Retinal pigment epithelial cell (primary cell): ENCODE measurements at regions not wholly inside any gene's neighbourhood (a gene's known extent, or its start where the extent isn't known, plus 50 kb on each side); places are given as distances from the start of the nearest gene placed in this dataset.

Source experiments
- DNase-seq: peaks from one replicate; pipeline ENCODE4 v3.0.0-alpha.2; 2010; ENCODE audit warnings: low read depth
- H3K4me3 ChIP-seq: 2 replicates; pipeline ENCODE4 v1.5.1; 2011; ENCODE audit warnings: mild to moderate bottlenecking, low read length, control low read depth, moderate library complexity
- CTCF ChIP-seq: conservative IDR thresholded peaks from 2 replicates; pipeline ENCODE4 v1.5.1; 2011; ENCODE audit warnings: low read depth, low read length, control low read depth, inconsistent platforms

GRCh38 chr18:41465386-41465785 lies 489.6 kb upstream of the PIK3C3 start:
- DNase-seq: no peak

GRCh38 chr18:41464278-41464677 lies 490.8 kb upstream of the PIK3C3 start:
- TF ChIP-seq CTCF: no peak
- DNase-seq: no peak
- H3K4me3 ChIP-seq: no peak overlapping the region

More at GRCh38 chr18:41465386-41465785, 489.6 kb upstream of the PIK3C3 start:
- no peak overlapping the region for H3K4me3 ChIP-seq
- no peak for TF ChIP-seq CTCF

DNA sequence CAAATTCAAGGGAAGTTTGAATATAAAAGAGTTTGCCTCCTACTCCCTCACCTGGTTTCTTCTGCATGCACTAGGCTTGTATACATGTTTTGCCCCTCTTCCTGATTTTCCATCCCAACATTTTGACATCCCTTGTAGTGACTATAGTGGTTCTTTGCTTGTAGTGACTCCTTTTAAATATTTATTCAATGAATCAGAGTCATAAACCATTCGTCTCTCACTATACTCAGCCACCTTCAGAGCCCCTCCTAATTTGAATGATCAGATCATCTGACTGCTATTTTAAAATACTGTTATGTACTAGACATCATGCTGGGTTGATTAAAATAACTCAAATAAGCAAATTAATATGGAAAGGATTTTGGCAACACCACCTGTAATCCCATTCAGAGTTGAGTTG lies 492.1 kb upstream of the PIK3C3 start:
- no peak overlapping the region for H3K4me3 ChIP-seq
- no peak for TF ChIP-seq CTCF
- no peak for DNase-seq

- DNase-seq: no peak
Observed at GRCh38 chr18:41461114-41461513, 493.9 kb upstream of the PIK3C3 start.

DNA sequence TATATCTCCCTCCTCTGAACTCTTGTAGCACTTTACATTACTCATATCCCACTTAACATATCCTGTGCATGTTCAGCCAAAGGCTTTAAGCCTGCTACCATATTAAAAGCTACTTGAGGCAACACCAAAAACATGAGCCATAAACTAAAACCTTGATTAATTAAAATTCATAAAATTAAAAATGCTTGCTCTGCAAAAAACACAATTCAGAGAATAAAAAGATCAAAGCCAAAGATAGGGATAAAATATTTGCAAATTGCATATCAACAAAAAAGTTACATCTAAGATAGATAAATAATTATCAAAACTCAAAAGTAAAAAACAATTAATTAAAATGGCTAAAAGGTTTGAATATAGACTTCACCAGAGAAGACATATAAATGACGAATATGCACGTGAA lies 495.4 kb upstream of the PIK3C3 start:
- TF ChIP-seq CTCF: no peak
- DNase-seq: no peak
- no peak overlapping the region for H3K4me3 ChIP-seq

More at GRCh38 chr18:41461114-41461513, 493.9 kb upstream of the PIK3C3 start:
- H3K4me3 ChIP-seq: no peak overlapping the region
- no peak for TF ChIP-seq CTCF

DNA sequence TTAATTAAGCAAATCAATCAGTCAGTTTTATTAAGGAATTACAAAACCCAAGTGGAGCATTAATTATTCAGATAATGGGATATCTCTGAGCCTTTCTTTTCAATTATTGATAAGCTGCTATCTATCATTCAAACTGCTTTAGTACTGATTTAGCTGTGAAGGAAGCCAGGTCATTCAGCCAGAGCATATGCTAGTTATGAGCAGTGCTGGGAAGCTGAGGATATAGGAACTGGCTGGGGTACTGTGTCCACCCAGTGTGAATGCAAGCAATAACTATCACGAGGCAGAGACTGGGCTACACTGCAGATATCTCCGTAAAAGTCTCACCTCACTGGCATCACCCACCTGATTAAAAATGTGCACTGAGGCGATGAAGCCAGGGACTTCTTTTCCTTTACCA lies 496.7 kb upstream of the PIK3C3 start:
- no peak for DNase-seq
- TF ChIP-seq CTCF: no peak

GRCh38 chr18:41457765-41458326 lies 497.2 kb upstream of the PIK3C3 start:
- DNase-seq: no peak
- no peak overlapping the region for H3K4me3 ChIP-seq
- no peak for TF ChIP-seq CTCF

More for the DNA sequence above, 496.7 kb upstream of the PIK3C3 start:
- H3K4me3 ChIP-seq: no peak overlapping the region
